HG03439 (cell line): ENCODE measurements at regions not wholly inside any gene's neighbourhood (a gene's known extent, or its start where the extent isn't known, plus 50 kb on each side); places are given as distances from the start of the nearest gene placed in this dataset.

Source experiments
- ATAC-seq: cut with Tn5 transposase; IDR thresholded peaks from one replicate; pipeline ENCODE4 v1.9.1; 2021; ENCODE audit warnings: mild to moderate bottlenecking, moderate library complexity; ENCODE audit not compliant: unreplicated experiment

DNA sequence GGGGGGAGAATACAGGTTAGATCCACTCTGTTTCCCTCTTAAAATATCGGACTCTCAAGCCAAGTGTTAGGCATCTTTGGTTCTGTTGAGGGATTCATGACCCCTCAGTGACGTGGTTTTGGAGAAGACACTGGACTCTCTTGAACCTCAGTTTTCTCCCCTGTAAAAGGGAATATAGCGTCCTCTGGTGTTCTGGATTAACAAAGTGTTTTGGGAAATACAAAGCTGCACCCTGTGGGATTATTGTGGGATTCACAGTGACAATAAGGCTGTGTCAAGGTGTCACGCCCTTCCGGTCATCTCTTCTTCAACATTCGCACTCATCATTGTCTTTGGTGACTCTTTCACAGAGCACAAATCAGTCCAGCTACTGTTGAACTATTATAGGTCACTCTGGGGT is 139.0 kb downstream of the IRX1 start:
- ATAC-seq, result no peak

GRCh38 chr5:3736466-3736865 is 140.8 kb downstream of the IRX1 start:
- ATAC-seq, result no peak

DNA sequence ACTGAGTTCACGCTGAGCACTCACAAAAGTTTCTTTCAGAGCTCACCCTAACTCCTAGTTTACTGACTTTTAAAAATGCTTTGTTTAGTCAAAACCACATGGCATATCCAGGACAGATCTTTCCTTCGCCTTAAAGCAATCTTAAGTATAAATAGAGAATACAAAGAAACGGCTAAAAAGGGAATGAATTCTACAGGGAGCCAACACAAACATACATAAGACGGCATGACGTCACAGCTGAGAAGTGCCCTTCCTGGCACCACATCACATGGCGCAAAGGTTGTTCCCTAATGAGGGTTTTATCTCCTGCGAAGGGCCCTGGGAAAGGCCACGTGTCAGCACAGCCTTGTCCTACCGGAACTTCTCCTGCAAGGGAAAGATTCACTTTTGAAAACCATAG is 141.3 kb downstream of the IRX1 start:
- no peak for ATAC-seq

GRCh38 chr5:3738919-3739318 is 143.3 kb downstream of the IRX1 start:
- ATAC-seq, result no peak

GRCh38 chr5:3740546-3741373 is 145.1 kb downstream of the IRX1 start:
- ATAC-seq, result no peak

- no peak for ATAC-seq
Measured at GRCh38 chr5:3741374-3741770, 145.7 kb downstream of the IRX1 start.

DNA sequence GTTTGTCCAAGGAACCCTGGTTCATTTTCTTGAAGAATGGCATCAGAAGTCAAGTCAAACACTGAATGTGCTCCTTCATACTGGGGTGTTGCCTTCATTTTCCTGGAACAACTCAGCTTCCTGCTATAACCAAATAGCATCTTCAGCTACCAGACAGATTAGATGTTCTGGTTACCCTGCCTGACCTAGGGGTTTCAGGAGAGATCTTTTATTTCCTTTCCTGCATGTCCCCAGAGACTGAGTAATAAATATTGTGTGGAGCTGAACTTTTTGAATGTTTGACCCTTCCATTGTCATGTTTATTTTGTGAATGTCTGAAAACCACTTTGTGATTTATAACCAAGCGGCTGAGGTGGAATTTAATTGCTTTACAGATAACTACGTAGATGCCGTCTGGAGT is 147.1 kb downstream of the IRX1 start:
- no peak for ATAC-seq

DNA sequence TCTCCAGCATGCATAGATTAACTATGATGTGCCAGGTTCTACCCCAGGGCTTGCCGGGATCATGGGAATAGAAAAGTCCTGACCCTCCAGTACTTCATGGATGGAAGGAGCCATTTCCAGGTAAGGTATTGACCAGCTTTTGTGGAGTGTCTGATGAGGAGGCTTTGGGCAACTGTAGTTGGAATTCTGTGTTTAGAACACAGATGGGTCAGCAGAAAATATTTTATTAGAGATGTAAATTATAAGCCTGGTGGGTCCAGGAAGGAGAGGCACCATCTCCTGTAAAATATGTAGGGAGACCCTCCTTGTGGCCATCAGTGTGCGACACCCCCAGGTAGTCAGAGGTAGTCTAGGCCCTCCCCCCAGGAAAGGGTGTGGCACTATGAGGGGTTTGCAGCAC is 156.2 kb downstream of the IRX1 start:
- no peak for ATAC-seq

GRCh38 chr5:3778000-3778550 is 182.4 kb downstream of the IRX1 start:
- no peak for ATAC-seq

DNA sequence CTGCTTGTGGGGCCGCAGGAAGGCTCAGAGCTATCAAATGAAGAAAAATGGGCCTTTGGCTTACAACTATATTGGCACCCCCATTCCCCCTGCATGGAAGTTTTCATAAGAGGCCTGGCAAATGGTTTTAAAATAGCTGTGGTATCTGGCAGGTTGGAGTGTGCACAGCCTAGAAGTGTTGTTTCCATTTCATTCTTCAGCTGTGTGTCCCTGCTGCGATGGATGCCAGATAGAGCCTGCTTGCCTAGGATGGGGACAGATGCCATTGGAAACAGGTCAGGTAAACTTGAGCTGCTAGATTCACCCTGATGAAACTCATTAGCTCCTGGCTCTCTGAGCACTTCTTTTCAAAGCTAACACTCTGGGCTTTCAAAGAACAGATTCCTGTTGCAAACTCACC is 183.3 kb downstream of the IRX1 start:
- ATAC-seq, result no peak

DNA sequence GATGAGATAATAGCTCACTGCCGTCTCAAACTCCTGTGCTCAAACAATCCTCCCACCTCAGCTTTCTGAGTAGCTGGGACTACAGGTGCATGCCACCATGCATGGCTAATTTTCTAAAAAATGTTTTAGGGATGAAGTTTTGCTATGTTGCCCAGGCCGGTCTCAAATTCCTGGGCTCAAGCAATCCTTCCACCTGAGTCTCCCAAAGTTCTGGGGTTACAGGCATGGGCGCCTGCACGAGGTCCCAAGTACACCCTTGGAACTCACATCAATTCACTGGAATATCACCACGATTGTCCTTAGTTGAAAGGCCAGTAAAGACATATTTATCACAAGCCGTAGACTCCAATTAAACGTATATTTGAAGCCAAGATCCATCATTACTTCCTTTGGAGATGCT is 184.6 kb downstream of the IRX1 start:
- ATAC-seq, result no peak

- no peak for ATAC-seq
Measured at GRCh38 chr5:3780907-3781306, 185.3 kb downstream of the IRX1 start.

GRCh38 chr5:3784854-3785253 is 189.2 kb downstream of the IRX1 start:
- no peak for ATAC-seq

DNA sequence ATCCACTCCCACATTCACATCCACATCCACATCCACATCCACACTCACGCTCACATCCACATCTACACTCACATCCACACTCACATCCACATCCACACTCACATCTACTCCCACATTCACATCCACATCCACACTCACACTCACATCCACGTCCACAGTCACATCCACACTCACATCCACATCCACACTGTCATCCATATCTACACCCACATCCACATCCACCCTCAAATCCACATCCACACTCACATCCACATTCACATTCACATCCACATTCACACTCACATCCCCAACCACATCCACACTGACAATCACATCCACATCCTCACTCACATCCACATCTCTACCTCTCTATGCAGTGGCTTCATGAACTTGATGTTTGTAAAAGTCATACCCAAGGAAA is 190.5 kb downstream of the IRX1 start:
- no peak for ATAC-seq

- ATAC-seq, result no peak
Measured at GRCh38 chr5:3786891-3787430, 191.3 kb downstream of the IRX1 start.

- ATAC-seq, result no peak
Measured at GRCh38 chr5:3787604-3788003, 192.0 kb downstream of the IRX1 start.

- ATAC-seq, result no peak
Measured at GRCh38 chr5:3789519-3790193, 194.0 kb downstream of the IRX1 start.

- ATAC-seq, result no peak
Measured at GRCh38 chr5:3793162-3793561, 197.5 kb downstream of the IRX1 start.

DNA sequence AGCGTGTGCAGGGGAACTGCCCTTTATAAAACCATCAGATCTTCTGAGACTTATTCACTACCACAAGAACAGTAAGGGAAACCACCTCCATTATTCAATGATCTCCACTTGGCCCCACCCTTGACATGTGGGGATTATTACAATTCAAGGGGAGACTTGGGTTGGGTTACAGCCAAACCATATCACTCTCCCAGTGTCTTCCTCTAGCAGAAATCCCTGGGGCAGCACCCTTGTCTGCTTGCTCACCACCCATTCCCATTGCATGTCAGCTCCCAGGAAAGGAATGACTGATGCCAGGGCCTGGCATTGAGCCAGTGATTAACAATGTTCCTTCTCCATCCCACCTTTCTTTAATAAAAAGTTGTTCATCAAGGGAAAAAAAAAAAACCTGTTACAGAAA is 199.0 kb downstream of the IRX1 start:
- ATAC-seq, result no peak

DNA sequence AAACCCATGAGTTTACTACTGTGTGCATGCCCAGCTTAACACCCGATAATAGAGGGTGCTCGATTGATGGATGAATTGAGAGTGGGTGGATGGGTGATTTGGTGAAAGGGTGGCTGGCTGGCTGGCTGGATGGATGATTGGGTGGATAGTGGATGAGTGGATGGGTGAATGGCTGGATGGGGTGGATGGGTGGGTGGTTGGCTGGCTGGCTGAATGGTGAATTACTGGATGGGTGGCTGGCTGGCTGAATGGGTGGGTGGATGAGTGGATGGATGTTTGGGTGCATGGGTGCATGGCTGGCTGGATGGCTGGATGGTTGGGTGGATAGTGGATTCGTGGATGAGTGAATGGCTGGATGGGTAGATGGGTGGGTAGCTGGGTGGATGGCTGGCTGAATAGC is 201.1 kb downstream of the IRX1 start:
- ATAC-seq, result no peak

GRCh38 chr5:3801967-3802366 is 206.3 kb downstream of the IRX1 start:
- ATAC-seq, result no peak

GRCh38 chr5:3809455-3809854 is 213.8 kb downstream of the IRX1 start:
- no peak for ATAC-seq
